ENCODE measurements at regions not wholly inside any gene's neighbourhood (a gene's known extent, or its start where the extent isn't known, plus 50 kb on each side); places are given as distances from the start of the nearest gene placed in this dataset.

DNA sequence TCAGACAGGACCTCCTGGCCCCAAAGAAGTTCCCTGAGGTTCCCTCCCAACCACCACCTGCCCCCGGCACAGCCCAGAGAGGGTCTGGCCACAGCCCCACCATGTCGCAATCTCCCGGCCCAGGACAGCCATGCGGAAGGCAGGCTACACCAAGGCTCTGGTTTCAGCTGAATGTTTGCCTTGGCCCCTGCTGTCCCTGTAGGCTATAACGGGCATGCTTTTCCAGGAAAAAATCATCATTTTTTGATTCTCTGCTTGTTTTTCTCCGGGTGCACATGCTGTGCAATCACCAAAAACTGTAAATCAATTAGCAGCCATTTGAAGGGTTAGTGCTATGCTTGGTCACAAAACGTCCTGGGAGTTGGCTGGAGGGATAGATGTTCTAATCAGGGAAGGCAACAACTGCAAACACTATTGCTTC lies 142.7 kb upstream of the IGF1R start:
- TF ChIP-seq, protein P1, sequence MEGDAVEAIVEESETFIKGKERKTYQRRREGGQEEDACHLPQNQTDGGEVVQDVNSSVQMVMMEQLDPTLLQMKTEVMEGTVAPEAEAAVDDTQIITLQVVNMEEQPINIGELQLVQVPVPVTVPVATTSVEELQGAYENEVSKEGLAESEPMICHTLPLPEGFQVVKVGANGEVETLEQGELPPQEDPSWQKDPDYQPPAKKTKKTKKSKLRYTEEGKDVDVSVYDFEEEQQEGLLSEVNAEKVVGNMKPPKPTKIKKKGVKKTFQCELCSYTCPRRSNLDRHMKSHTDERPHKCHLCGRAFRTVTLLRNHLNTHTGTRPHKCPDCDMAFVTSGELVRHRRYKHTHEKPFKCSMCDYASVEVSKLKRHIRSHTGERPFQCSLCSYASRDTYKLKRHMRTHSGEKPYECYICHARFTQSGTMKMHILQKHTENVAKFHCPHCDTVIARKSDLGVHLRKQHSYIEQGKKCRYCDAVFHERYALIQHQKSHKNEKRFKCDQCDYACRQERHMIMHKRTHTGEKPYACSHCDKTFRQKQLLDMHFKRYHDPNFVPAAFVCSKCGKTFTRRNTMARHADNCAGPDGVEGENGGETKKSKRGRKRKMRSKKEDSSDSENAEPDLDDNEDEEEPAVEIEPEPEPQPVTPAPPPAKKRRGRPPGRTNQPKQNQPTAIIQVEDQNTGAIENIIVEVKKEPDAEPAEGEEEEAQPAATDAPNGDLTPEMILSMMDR (conservative IDR thresholded peaks at IDR 0.05; ENCODE audit: low read depth, low read length): no peak
- no peak for TF ChIP-seq EZH2phosphoT487 (IDR thresholded peaks at IDR 0.05; ENCODE audit: borderline replicate concordance, low read length)
